ENCODE measurements at regions not wholly inside any gene's neighbourhood (a gene's known extent, or its start where the extent isn't known, plus 50 kb on each side); places are given as distances from the start of the nearest gene placed in this dataset.

DNA sequence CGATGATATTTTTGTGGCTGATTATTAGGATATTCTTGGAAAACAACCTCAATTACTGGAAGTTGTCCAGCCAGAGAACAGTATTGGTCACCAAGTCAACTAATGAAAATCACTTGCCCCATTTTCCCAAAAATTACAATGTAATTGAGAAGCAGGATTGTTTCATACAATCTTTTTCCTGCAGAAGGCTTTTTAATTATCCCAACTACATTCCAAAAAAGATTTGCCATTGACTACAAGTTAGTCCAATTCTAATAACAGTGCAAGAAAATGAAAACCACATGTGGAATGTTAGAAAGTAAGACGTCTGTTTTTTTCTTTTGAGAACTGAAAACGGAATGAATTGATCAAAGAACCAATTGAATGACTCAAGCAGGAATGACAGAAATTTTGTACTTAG, 1195.8 kb downstream of the SORCS1 start:
- DNase-seq (ENCODE audit: low spot score) = no peak
- intact Hi-C loops (cut with DNase I) = no loop called here

- intact Hi-C loops (cut with DNase I) = no loop called here
- no peak for DNase-seq (ENCODE audit: low spot score)
Observed at GRCh38 chr10:105967256-105967655, 1197.2 kb downstream of the SORCS1 start.

GRCh38 chr10:105965141-105965540, 1199.4 kb downstream of the SORCS1 start:
- intact Hi-C loops (cut with DNase I) = no loop called here
- DNase-seq (ENCODE audit: low spot score) = no peak

- intact Hi-C loops (cut with DNase I) = no loop called here
- no peak for DNase-seq (ENCODE audit: low spot score)
Observed at GRCh38 chr10:105964009-105964408, 1200.5 kb downstream of the SORCS1 start.

- intact Hi-C loops (cut with DNase I) = no loop called here
- DNase-seq (ENCODE audit: low spot score) = no peak
Observed at GRCh38 chr10:105963334-105963884, 1201.1 kb downstream of the SORCS1 start.

DNA sequence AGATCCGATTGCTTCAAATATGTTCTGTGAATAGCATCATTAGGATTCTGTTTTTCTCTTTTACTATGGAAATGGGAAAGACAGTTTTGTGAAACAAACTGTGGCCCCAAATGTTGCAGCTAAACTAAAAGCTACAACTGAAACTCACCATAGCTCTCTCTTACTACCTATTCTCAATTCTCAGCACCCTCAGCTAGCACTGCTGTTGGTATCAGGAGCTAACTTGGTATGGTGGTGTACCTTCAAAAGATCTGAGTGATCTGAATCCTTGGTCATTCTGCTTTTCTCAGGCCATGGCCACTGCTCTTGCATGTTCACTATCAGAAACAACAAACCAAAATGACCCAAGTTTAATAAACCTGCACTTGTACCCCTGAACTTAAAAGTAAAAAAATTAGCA, 1208.0 kb downstream of the SORCS1 start:
- DNase-seq (ENCODE audit: low spot score) = no peak
- intact Hi-C loops (cut with DNase I) = loop anchor here (10.0 kb wide), 1 partner anchor 218 kb away; no protein-coding TSS in a partner anchor

GRCh38 chr10:105953861-105954260, 1210.6 kb downstream of the SORCS1 start:
- DNase-seq (ENCODE audit: low spot score) = no peak
- intact Hi-C loops (cut with DNase I) = loop anchor here (10.0 kb wide), 1 partner anchor 221 kb away; no protein-coding TSS in a partner anchor

DNA sequence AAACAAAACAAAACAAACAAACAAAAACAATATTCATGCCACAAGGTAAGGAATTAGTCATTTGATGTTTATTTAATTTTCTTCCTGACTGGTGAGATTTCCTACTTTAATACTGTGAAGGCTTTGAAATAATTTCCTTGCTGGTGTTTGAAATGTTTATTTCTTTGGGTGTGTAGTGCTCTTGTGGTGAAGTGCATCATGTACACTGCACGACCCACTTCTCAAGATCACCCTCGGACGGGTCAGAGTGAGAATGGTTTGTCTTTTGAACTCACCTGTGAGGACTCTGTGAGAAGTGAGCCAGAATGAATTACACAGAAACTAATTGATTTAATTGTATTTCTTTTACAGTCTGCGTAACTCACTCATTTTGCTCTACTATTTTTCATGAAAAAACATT, 1211.5 kb downstream of the SORCS1 start:
- intact Hi-C loops (cut with DNase I) = loop anchor here (10.0 kb wide), 1 partner anchor 222 kb away; no protein-coding TSS in a partner anchor
- DNase-seq (ENCODE audit: low spot score) = no peak

DNA sequence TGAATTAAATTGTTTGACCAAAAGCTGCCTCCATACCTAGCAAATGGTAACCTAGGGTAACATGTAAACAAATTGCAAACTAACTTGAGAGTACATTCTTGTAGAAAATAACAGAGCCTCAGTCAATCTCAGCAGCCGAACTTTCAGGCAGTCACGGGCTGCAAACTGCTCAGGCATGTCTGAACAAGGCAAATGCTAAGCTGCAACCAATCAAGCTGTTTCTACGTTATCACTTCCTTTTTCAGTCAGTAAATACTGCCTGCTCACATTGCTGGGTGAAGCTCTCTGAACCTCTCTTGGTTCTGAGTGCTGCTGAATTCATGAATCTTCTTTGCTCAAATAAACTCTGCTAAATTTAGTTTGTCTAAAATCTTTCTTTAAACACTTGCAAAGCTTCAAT, 1212.4 kb downstream of the SORCS1 start:
- no peak for DNase-seq (ENCODE audit: low spot score)
- intact Hi-C loops (cut with DNase I) = loop anchor here (10.0 kb wide), 1 partner anchor 223 kb away; no protein-coding TSS in a partner anchor

DNA sequence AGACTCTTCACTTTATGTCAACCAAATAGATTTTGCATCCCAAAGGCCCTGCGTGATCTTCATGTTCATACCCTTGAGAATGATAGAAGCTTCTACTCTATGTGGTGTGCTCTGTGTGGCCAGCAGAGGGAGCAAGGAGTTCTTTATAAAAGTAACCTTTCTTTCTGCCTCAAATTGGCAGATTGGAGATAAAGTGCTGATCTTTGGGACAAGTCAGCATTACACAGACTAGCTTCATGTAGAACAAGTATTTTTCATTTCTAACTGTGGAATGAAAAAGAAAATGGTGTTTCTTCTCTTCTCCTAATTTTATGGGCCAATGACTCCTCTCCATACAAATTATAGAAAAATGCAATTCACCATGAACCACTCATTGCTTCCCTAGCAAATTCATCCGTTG, 1214.1 kb downstream of the SORCS1 start:
- DNase-seq (ENCODE audit: low spot score) = no peak
- intact Hi-C loops (cut with DNase I) = loop anchor here (10.0 kb wide), 1 partner anchor 224 kb away; no protein-coding TSS in a partner anchor

- no peak for DNase-seq (ENCODE audit: low spot score)
- intact Hi-C loops (cut with DNase I) = loop anchor here (10.0 kb wide), 1 partner anchor 225 kb away; no protein-coding TSS in a partner anchor
Observed at GRCh38 chr10:105949721-105950120, 1214.8 kb downstream of the SORCS1 start.

DNA sequence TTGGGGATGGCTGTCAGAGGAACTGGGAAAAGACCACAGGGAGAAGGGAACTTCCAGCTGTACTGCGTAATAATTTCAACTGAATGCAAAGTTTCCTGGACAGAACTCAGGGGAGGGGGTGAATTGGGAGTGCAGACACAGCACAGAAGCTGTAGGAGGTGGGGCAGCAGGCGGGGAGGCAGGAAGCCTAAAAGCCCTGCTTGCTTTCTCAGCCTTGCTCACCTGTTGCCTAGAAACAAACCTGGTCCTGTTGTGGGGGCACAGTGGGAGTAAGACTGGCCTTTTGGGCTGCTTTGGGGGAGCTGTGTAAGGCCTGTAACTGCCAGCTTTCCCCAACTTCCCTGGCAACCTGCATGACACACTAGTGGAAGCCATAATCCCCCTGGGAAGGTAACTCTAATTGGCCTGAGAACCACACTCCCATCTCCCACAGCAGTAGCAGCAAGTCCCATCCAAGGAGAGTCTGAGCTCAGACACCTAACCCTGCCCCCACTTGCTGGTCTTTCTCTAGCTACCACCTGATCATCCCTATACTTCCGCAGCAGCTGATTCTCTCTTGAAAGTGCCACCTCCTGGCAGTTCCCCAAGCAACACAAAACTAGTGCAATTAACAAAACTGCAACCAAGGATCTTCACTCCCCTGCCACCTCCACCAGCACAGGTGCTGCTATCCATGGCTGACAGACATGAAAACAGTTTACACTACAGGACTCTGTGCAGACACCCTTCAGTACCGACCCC, 1239.3 kb downstream of the SORCS1 start:
- intact Hi-C loops (cut with DNase I) = no loop called here
- DNase-seq (ENCODE audit: low spot score) = no peak

GRCh38 chr10:105921348-105921747, 1243.2 kb downstream of the SORCS1 start:
- DNase-seq (ENCODE audit: low spot score) = no peak
- intact Hi-C loops (cut with DNase I) = no loop called here

DNA sequence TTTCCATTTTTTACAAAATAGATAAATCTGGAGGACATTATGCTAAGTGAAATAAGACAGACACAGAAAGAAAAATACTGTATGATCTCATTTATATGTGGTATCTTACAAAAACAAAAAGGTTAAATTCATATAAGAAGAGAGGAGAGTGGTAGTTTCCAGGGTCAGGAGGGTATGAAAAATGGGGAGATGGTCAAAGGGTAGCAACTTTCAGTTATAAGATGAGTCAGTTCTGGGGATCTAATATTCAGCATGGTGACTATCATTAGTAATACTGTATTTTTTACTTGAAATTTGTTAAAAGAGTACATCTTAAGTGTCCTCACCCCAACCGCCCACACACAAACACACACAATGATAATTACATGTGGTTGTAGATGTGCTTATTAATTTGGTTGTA, 1250.1 kb downstream of the SORCS1 start:
- DNase-seq (ENCODE audit: low spot score) = no peak
- intact Hi-C loops (cut with DNase I) = no loop called here

GRCh38 chr10:105908701-105909100, 1255.8 kb downstream of the SORCS1 start:
- DNase-seq (ENCODE audit: low spot score) = no peak
- intact Hi-C loops (cut with DNase I) = no loop called here

DNA sequence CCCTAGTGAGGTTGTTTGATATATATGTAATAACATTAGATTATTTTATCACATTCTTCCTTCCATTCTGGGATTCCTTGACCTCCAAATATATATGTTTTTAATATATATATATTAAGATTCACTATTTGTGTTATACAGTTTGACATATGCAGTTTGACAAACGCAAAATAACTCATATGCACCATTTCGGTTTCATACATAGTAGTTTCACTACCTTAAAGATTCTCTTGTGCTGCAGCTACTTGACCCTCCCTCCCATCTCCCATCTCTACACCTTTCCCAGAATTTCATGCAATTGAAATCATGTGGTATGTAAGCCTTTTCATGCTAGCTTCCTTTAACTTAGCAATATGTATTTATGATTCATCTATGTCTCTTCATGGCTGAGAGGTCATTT, 1244.4 kb downstream of the SORCS3 start:
- no peak for DNase-seq (ENCODE audit: low spot score)
- intact Hi-C loops (cut with DNase I) = no loop called here

DNA sequence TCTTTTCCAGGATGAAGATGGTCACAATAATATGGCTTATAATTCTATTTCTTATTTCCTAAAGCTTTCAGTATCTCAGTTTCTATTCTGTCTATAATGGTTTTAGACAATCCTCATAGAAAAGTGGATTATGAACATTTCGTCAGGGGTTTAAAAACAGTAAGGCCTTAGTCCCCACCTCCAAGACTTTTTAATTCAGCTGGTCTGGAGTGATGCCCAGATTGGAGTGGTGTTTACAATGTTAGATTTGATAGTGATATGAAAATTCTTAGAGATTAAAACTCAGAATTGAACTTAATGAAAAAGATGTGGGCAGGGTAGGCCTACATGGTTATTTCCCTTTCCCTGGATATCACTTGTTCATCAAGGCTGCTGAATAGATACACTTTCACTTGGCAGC, 1238.3 kb downstream of the SORCS3 start:
- intact Hi-C loops (cut with DNase I) = no loop called here
- DNase-seq (ENCODE audit: low spot score) = no peak

- no peak for DNase-seq (ENCODE audit: low spot score)
- intact Hi-C loops (cut with DNase I) = no loop called here
Observed at GRCh38 chr10:105875050-105875449, 1234.0 kb downstream of the SORCS3 start.

- no peak for DNase-seq (ENCODE audit: low spot score)
- intact Hi-C loops (cut with DNase I) = no loop called here
Observed at GRCh38 chr10:105872665-105873064, 1231.6 kb downstream of the SORCS3 start.

DNA sequence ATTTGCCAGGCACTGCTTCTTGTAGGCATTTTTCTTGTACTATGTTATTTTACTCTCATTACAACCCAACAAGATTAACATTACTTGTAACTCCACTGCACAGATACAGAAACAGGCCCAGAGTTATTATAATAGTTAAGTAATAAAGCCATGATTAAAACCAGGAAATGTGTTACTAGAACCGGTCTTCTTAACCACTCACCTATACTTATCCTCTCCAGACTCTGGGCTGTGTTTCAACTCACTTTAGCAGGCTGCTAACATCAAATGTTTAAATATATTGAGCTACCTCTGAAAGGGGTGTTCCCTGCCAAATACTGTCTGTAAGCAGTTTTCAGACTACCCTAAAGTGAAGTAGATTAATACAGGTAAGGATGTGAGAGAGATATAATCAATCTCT, 1227.8 kb downstream of the SORCS3 start:
- DNase-seq (ENCODE audit: low spot score) = no peak
- intact Hi-C loops (cut with DNase I) = no loop called here

GRCh38 chr10:105864854-105865253, 1223.8 kb downstream of the SORCS3 start:
- no peak for DNase-seq (ENCODE audit: low spot score)
- intact Hi-C loops (cut with DNase I) = no loop called here
